ENCODE measurements at regions not wholly inside any gene's neighbourhood (a gene's known extent, or its start where the extent isn't known, plus 50 kb on each side); places are given as distances from the start of the nearest gene placed in this dataset.

DNA sequence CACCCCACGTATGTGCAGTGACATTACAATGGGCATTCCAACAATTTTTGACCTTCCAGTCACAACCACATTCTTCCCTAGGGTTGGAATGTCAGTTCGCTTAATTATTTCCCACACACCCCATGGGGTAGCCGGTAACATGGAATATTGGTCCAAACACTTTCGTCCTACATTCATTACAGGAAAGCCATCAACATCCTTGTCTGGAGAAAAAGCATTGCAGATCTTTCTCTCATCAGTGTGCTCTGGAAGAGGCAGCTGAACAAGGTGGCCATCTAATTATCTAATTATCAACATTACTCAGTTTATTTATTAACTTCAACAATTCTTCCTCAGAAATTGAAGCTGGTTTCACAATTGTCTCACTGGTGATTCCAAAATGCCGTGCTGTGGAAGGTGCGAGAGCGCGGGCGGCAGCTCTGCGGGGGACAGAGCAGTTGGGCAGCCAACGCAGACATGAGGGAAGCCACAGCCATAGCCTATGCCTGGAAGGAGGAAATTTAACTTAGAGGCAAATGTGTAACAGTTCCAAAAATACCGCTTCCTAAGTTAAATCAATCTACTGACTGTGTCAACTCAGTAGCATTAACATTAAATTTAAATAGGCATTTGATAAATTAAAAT lies 1158.9 kb upstream of the EPHA6 start:
- in situ Hi-C loops (cut with MboI; ENCODE audit: low sequenced_read_pairs, unreplicated experiment), result no loop called here
- no peak for DNase-seq (ENCODE audit: low spot score)
- TF ChIP-seq, protein P1, sequence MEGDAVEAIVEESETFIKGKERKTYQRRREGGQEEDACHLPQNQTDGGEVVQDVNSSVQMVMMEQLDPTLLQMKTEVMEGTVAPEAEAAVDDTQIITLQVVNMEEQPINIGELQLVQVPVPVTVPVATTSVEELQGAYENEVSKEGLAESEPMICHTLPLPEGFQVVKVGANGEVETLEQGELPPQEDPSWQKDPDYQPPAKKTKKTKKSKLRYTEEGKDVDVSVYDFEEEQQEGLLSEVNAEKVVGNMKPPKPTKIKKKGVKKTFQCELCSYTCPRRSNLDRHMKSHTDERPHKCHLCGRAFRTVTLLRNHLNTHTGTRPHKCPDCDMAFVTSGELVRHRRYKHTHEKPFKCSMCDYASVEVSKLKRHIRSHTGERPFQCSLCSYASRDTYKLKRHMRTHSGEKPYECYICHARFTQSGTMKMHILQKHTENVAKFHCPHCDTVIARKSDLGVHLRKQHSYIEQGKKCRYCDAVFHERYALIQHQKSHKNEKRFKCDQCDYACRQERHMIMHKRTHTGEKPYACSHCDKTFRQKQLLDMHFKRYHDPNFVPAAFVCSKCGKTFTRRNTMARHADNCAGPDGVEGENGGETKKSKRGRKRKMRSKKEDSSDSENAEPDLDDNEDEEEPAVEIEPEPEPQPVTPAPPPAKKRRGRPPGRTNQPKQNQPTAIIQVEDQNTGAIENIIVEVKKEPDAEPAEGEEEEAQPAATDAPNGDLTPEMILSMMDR (IDR thresholded peaks at IDR 0.05; ENCODE audit: borderline replicate concordance, control extremely low read depth, extremely low read depth, insufficient read depth, missing control alignments), result no peak

DNA sequence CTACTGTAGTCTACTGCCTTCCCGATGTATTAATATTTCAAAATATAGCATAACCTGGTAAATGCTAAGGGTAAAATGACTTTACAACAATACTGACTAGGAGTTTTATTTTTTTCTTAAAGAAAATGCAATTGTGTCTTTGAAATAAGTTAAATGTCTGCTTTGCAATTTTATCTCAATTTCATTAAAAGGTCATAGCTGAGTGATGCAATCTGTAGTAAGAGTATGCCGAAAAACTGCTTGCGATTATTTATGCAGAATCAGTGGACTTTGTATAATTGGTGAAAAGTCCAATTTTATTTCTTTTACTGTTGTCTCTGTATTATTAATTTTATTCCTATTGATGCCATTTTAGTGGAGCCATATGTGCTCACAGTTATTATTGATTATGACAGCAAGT lies 1143.6 kb upstream of the EPHA6 start:
- in situ Hi-C loops (cut with MboI; ENCODE audit: low sequenced_read_pairs, unreplicated experiment), result no loop called here
- DNase-seq (ENCODE audit: low spot score), result no peak
- TF ChIP-seq, protein P1 (IDR thresholded peaks at IDR 0.05; ENCODE audit: borderline replicate concordance, control extremely low read depth, extremely low read depth, insufficient read depth, missing control alignments), result no peak

DNA sequence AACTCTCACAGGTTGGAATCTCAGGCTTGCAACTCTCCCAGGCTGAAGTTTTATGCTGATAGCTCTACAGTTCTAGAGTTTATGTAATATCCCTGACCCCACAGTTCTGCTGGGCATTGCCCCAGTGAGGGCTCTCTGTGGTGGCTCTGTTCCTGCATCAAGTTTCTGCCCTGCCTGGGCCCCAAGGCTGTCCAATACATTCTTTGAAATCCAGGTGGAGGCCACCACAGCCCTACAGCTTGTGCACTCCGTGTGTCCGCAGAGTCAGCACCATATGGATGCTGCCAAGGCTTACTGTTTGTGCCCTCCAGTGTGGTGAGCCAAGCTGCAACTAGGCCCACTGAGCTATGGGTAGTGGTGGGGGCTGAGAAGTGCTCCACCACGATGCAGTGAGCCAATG lies 1141.2 kb upstream of the EPHA6 start:
- TF ChIP-seq, protein P1 (IDR thresholded peaks at IDR 0.05; ENCODE audit: borderline replicate concordance, control extremely low read depth, extremely low read depth, insufficient read depth, missing control alignments), result no peak
- in situ Hi-C loops (cut with MboI; ENCODE audit: low sequenced_read_pairs, unreplicated experiment), result no loop called here
- no peak for DNase-seq (ENCODE audit: low spot score)

DNA sequence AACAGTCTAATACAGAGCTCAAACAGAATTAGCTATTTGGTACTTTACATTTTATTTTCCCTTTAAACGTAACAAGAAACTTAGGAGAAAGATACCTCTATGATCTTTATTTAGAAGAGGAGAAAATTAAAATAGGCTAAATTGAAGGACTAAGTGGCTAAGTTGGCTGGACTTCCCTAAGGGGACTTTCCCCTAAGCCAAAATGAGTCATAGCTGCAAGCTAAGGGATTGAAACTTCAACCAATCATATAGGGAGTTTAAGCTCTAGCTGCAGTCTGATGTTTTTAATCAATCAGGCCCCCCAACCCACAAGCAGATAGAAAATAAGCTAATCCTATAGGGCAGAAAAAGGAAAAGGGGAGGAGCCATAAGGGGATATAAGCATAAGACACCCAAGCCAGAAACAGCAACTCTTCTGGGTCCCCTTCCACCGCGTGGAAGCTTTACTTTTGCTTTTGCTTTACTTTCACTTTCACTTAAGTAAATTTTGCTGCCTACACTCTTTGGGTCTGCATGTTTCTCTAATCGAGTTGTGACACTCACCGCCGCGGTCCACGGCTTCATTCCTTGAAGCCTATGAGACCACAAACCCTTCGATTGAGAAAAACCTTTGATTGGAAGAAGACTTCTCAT lies 1108.5 kb upstream of the EPHA6 start:
- in situ Hi-C loops (cut with MboI; ENCODE audit: low sequenced_read_pairs, unreplicated experiment), result no loop called here
- TF ChIP-seq, protein P1 (IDR thresholded peaks at IDR 0.05; ENCODE audit: borderline replicate concordance, control extremely low read depth, extremely low read depth, insufficient read depth, missing control alignments), result no peak
- no peak for DNase-seq (ENCODE audit: low spot score)

DNA sequence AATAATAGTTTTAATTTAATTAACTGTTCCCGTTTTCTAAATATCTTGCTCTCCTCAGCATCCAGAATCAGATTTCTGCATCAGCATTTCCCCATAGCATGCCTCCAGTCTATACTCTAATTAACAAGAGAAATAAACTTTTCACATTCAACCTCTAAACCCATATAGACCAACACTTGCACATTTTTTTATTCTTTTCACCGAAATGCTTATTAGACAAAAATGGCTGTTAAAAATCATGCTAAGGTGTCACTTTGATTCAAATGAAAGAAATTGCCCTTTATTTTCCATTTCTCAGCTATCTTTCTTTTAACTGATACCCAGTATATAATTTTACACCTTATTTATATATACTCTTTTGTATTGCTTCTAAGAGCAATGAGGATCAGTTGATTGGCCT lies 1107.1 kb upstream of the EPHA6 start:
- TF ChIP-seq, protein P1 (IDR thresholded peaks at IDR 0.05; ENCODE audit: borderline replicate concordance, control extremely low read depth, extremely low read depth, insufficient read depth, missing control alignments), result no peak
- no peak for DNase-seq (ENCODE audit: low spot score)
- in situ Hi-C loops (cut with MboI; ENCODE audit: low sequenced_read_pairs, unreplicated experiment), result no loop called here

DNA sequence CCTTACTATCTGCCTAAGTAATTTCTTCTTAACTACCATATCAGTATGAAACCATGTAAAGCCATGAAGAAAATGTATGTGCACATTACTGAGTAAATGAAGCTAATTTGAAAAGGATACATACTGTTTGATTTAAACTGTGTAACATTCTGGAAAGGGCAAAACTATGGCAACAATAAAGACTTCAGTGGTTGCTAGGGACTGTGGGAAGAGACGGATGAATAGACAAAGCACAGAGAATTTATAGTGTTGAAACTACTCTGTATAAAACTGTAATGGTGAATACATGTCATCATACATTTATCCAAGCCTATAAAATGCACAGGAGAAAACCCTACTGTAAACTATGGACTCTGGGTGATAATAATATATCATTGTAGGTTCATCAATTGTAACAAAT lies 1103.7 kb upstream of the EPHA6 start:
- TF ChIP-seq, protein P1 (IDR thresholded peaks at IDR 0.05; ENCODE audit: borderline replicate concordance, control extremely low read depth, extremely low read depth, insufficient read depth, missing control alignments), result no peak
- in situ Hi-C loops (cut with MboI; ENCODE audit: low sequenced_read_pairs, unreplicated experiment), result no loop called here
- no peak for DNase-seq (ENCODE audit: low spot score)
